IMR-90 (cell line): ENCODE measurements at regions not wholly inside any gene's neighbourhood (a gene's known extent, or its start where the extent isn't known, plus 50 kb on each side); places are given as distances from the start of the nearest gene placed in this dataset.

ENCODE experiments used
- ATAC-seq: fragments of 200-7000 bp; cut with Tn5 transposase; 2 replicates; pipeline ENCODE4 v1.9.1; 2020; ENCODE audit warnings: low read depth, mild to moderate bottlenecking, moderate library complexity
- BruUV-seq: library from RNA; stranded (reverse); fragments of 400-500 nt; replicated peaks from 2 replicates; lab custom pipeline; 2021; lab: Mats Ljungman, UMichigan
- CTCF ChIA-PET: fragments of 300-600 bp; formaldehyde crosslinking; extraction: SDS; loops from one replicate; lab custom pipeline; 2021; ENCODE audit warnings: antibody characterized with exemption; lab: Yijun Ruan, JAX
- POLR2A ChIA-PET: fragments of 300-600 bp; sonication (Branson Sonifier 250); formaldehyde crosslinking; loops from one replicate; lab custom pipeline; 2022; ENCODE audit warnings: antibody characterized with exemption; ENCODE audit not compliant: unreplicated experiment; lab: Charles Lee
- DNase-seq: peaks from one replicate; pipeline ENCODE4 v3.0.0; 2013
- H2AFZ ChIP-seq: replicated peaks from 2 replicates; pipeline ENCODE3; 2013; ENCODE audit warnings: low read length, mild to moderate bottlenecking; ENCODE audit not compliant: poor library complexity
- H2AK5ac ChIP-seq: 2 replicates; pipeline ENCODE4 v1.6.1; 2013; ENCODE audit warnings: low read depth, low read length, inconsistent platforms
- H2AK9ac ChIP-seq: replicated peaks from 2 replicates; pipeline ENCODE3; 2013; ENCODE audit warnings: mild to moderate bottlenecking, low read depth, low read length, moderate library complexity; ENCODE audit not compliant: poor library complexity
- H2BK120ac ChIP-seq: 2 replicates; pipeline ENCODE4 v1.6.1; 2013; ENCODE audit warnings: low read depth, low read length, inconsistent platforms
- H2BK15ac ChIP-seq: 3 replicates; pipeline ENCODE4 v1.6.1; 2013; ENCODE audit warnings: low read depth, low read length, inconsistent platforms
- H2BK20ac ChIP-seq: 2 replicates; pipeline ENCODE4 v1.6.1; 2013; ENCODE audit warnings: low read depth, mild to moderate bottlenecking, inconsistent platforms, low read length, moderate library complexity
- H2BK5ac ChIP-seq: 2 replicates; pipeline ENCODE4 v1.6.1; 2013; ENCODE audit warnings: mild to moderate bottlenecking, low read depth, low read length, inconsistent platforms; ENCODE audit not compliant: poor library complexity, severe bottlenecking
- H3K14ac ChIP-seq: replicated peaks from 2 replicates; pipeline ENCODE4 v1.6.1; 2013; ENCODE audit warnings: low read depth, low read length, inconsistent platforms
- H3K18ac ChIP-seq: 2 replicates; pipeline ENCODE4 v1.6.1; 2013; ENCODE audit warnings: low read depth, low read length, control low read depth
- H3K23ac ChIP-seq: 2 replicates; pipeline ENCODE4 v1.6.1; 2013; ENCODE audit warnings: low read depth, low read length, inconsistent platforms
- H3K27ac ChIP-seq: 2 replicates; pipeline ENCODE4 v1.5.1; 2013; ENCODE audit warnings: mild to moderate bottlenecking, control low read depth, low read length; ENCODE audit not compliant: insufficient read depth
- H3K27me3 ChIP-seq: 2 replicates; pipeline ENCODE4 v1.6.1; 2013; ENCODE audit warnings: low read length; ENCODE audit not compliant: control insufficient read depth, insufficient read depth
- H3K36me3 ChIP-seq: 2 replicates; pipeline ENCODE4 v1.6.1; 2013; ENCODE audit warnings: low read length, mixed read lengths; ENCODE audit not compliant: control insufficient read depth, insufficient read depth
- H3K4ac ChIP-seq: 2 replicates; pipeline ENCODE4 v1.6.1; 2013; ENCODE audit warnings: low read depth, low read length, inconsistent platforms
- H3K4me1 ChIP-seq: 2 replicates; pipeline ENCODE4 v1.6.1; 2013; ENCODE audit warnings: low read length, mixed read lengths; ENCODE audit not compliant: control insufficient read depth, insufficient read depth
- H3K4me2 ChIP-seq: 2 replicates; pipeline ENCODE4 v1.6.1; 2013; ENCODE audit warnings: low read depth, mild to moderate bottlenecking, control low read depth, low read length, moderate library complexity
- H3K4me3 ChIP-seq: 2 replicates; pipeline ENCODE4 v1.5.1; 2013; ENCODE audit warnings: low read depth, mild to moderate bottlenecking, control low read depth, low read length, moderate library complexity; ENCODE audit not compliant: insufficient read depth
- H3K56ac ChIP-seq: 2 replicates; pipeline ENCODE4 v1.6.1; 2013; ENCODE audit warnings: low read length, inconsistent platforms; ENCODE audit not compliant: insufficient read depth; ENCODE audit errors: extremely low read depth
- H3K79me1 ChIP-seq, 2 experiments: 2 replicates each; pipeline ENCODE4 v1.6.1; 2013; ENCODE audit warnings: low read length in 2 of 2, inconsistent platforms in 1 of 2, low read depth in 1 of 2
- H3K9ac ChIP-seq: 2 replicates; pipeline ENCODE4 v1.6.1; 2013; ENCODE audit warnings: low read depth, low read length, control low read depth
- H3K9me1 ChIP-seq: 2 replicates; pipeline ENCODE4 v1.6.1; 2013; ENCODE audit warnings: low read length, inconsistent platforms; ENCODE audit not compliant: insufficient read depth
- H3K9me3 ChIP-seq: 2 replicates; pipeline ENCODE4 v1.6.1; 2013; ENCODE audit warnings: low read length; ENCODE audit not compliant: control insufficient read depth, insufficient read depth
- H4K20me1 ChIP-seq: 2 replicates; pipeline ENCODE4 v1.6.1; 2013; ENCODE audit warnings: low read length, inconsistent platforms; ENCODE audit not compliant: insufficient read depth
- H4K5ac ChIP-seq: 2 replicates; pipeline ENCODE4 v1.6.1; 2013; ENCODE audit warnings: mild to moderate bottlenecking, low read depth, low read length, control low read depth
- H4K8ac ChIP-seq, 2 experiments: 2 replicates each; pipeline ENCODE4 v1.6.1; 2013; ENCODE audit warnings: low read depth in 2 of 2, low read length in 2 of 2, control low read depth in 1 of 2, inconsistent platforms in 1 of 2
- H4K91ac ChIP-seq: 2 replicates; pipeline ENCODE4 v1.6.1; 2013; ENCODE audit warnings: low read depth, low read length, inconsistent platforms; ENCODE audit not compliant: insufficient read depth
- BHLHE40 ChIP-seq: fragments of 150-350 bp; IDR thresholded peaks from 2 replicates; pipeline ENCODE4 v1.6.1; 2016; ENCODE audit warnings: mild to moderate bottlenecking, low read depth, low read length
- NFE2L2 ChIP-seq: fragments of 150-350 bp; IDR thresholded peaks from 2 replicates; pipeline ENCODE4 v1.6.1; 2016; ENCODE audit warnings: low read depth, mild to moderate bottlenecking, low read length
- dilution Hi-C: fragments of 300-500 bp; cut with HindIII; formaldehyde crosslinking; loops from one replicate; pipeline ENCODE4 v1.14.3; 2018; ENCODE audit warnings: low sequenced_read_pairs; ENCODE audit not compliant: unreplicated experiment
- in situ Hi-C: fragments of 300-500 bp; cut with MboI; formaldehyde crosslinking; loops from 3 replicates; pipeline ENCODE4 v1.14.3; 2019; ENCODE audit warnings: low sequenced_read_pairs, inconsistent platforms, mixed read lengths
- intact Hi-C: fragments of 100-400 bp; cut with micrococcal nuclease; formaldehyde crosslinking; loops from 2 replicates; pipeline ENCODE4 v1.10.0; 2022

GRCh38 chr13:108369412-108369811 is 99.9 kb downstream of the TNFSF13B start:
- Histone ChIP-seq H3K27ac (no peak overlapping the region), H3K4me1 (no peaks in the 10 kb centered on the region), H3K56ac (no peak overlapping the region), H3K27me3 (no peaks in the 10 kb centered on the region), H2AK5ac (no peak overlapping the region), H4K8ac (no peak overlapping the region), H3K23ac (no peak overlapping the region), H3K9me3 (no peaks in the 10 kb centered on the region), H3K18ac (no peak overlapping the region), H2BK120ac (no peak overlapping the region), H3K4me3 (no peak overlapping the region), H2BK15ac (no peak overlapping the region), H2BK20ac (no peak overlapping the region), H2AK9ac (no peak overlapping the region), H4K5ac (no peak overlapping the region), H2AFZ (no peak overlapping the region), H4K20me1 (no peaks in the 10 kb centered on the region), H3K14ac (no peak overlapping the region), H3K79me1 (no peaks in the 10 kb centered on the region), H2BK5ac (no peak overlapping the region), H3K4me2 (no peak overlapping the region), H4K91ac (no peak overlapping the region), H3K4ac (no peak overlapping the region), H3K9me1 (no peaks in the 10 kb centered on the region), H3K9ac (no peak overlapping the region), H3K36me3 (no peaks in the 10 kb centered on the region)
- BruUV-seq = no TSS peak
- CTCF ChIA-PET = interaction anchor here (0.6 kb wide), 1 partner anchor 222 kb away, joined by 4 read pairs; no protein-coding TSS in a partner anchor
- intact Hi-C loops (no loop called here), dilution Hi-C loops (no loop called here), in situ Hi-C loops (no loop called here)
- TF ChIP-seq BHLHE40 = no peak
- no peak for TF ChIP-seq NFE2L2
- DNase-seq = no peak
- ATAC-seq = no peak
- POLR2A ChIA-PET = interaction anchor here (0.5 kb wide), 1 partner anchor 9 kb away, joined by 5 read pairs; no protein-coding TSS in a partner anchor
